Parathyroid adenoma (tissue), 2 donors: ENCODE measurements at regions not wholly inside any gene's neighbourhood (a gene's known extent, or its start where the extent isn't known, plus 50 kb on each side); places are given as distances from the start of the nearest gene placed in this dataset.

Experiments
- H2AFZ ChIP-seq: fragments of 300-600 bp; sonication (generic); one replicate; pipeline ENCODE4 v1.7.0; 2017; ENCODE audit warnings: antibody characterized with exemption, mild to moderate bottlenecking
- H3K27ac ChIP-seq: fragments of 300-600 bp; sonication (generic); one replicate; pipeline ENCODE4 v1.7.0; 2017
- H3K27me3 ChIP-seq: fragments of 300-600 bp; sonication (generic); one replicate; pipeline ENCODE4 v1.7.0; 2017; ENCODE audit warnings: low read length; ENCODE audit not compliant: control insufficient read depth, insufficient read depth
- H3K36me3 ChIP-seq: fragments of 300-600 bp; sonication (generic); one replicate; pipeline ENCODE4 v1.7.0; 2017; ENCODE audit warnings: low read length; ENCODE audit not compliant: control insufficient read depth, insufficient read depth
- H3K4me1 ChIP-seq: fragments of 300-600 bp; sonication (generic); one replicate; pipeline ENCODE4 v1.7.0; 2017; ENCODE audit warnings: control low read depth
- H3K4me2 ChIP-seq: fragments of 300-600 bp; sonication (generic); one replicate; pipeline ENCODE4 v1.7.0; 2017; ENCODE audit warnings: low read length
- H3K4me3 ChIP-seq: fragments of 300-600 bp; sonication (generic); one replicate; pipeline ENCODE4 v1.7.0; 2017; ENCODE audit warnings: low read depth, low read length
- H3K79me2 ChIP-seq: fragments of 300-600 bp; sonication (generic); one replicate; pipeline ENCODE4 v1.7.0; 2017; ENCODE audit warnings: control low read depth
- H3K9ac ChIP-seq: fragments of 300-600 bp; sonication (generic); one replicate; pipeline ENCODE4 v1.7.0; 2017; ENCODE audit warnings: mild to moderate bottlenecking
- H3K9me3 ChIP-seq: fragments of 300-600 bp; sonication (generic); one replicate; pipeline ENCODE4 v1.7.0; 2017; ENCODE audit warnings: low read length; ENCODE audit not compliant: control insufficient read depth
- TF ChIP-seq, protein P1 (sequence below): fragments of 300-600 bp; sonication (generic); IDR thresholded peaks from one replicate; pipeline ENCODE4 v1.7.0; 2017; ENCODE audit warnings: antibody characterized with exemption, mild to moderate bottlenecking
- donor health status: primary hyperparathyroidism.

DNA sequence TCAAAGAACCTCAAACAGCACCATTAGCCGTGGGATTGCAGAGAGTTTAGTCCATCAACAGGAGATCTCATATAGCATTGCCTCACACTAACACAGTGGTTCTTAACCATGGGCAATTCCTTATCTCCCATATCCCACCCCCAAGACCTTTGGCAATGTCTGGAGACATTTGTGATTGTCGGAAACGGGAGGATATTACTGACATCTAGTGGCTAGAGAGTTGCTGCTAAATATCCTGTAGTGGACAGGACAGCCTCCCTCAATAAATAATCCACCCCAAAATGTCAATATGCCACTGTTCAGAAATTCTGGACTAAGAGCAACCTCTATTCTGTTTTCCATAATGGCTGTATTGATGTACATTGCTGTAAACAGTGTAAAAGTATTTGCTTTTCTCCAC lies 210.1 kb upstream of the CCN2 start:
- Histone ChIP-seq H3K79me2 (no peaks in the 10 kb centered on the region), H3K4me2 (no peak overlapping the region), H3K9me3 (no peaks in the 10 kb centered on the region), H3K9ac (no peak overlapping the region), H3K4me3 (no peak overlapping the region), H3K27me3 (no peaks in the 10 kb centered on the region), H3K27ac (no peak overlapping the region), H3K4me1 (no peaks in the 10 kb centered on the region), H3K36me3 (no peaks in the 10 kb centered on the region), H2AFZ (no peak overlapping the region)
- TF ChIP-seq, protein P1, sequence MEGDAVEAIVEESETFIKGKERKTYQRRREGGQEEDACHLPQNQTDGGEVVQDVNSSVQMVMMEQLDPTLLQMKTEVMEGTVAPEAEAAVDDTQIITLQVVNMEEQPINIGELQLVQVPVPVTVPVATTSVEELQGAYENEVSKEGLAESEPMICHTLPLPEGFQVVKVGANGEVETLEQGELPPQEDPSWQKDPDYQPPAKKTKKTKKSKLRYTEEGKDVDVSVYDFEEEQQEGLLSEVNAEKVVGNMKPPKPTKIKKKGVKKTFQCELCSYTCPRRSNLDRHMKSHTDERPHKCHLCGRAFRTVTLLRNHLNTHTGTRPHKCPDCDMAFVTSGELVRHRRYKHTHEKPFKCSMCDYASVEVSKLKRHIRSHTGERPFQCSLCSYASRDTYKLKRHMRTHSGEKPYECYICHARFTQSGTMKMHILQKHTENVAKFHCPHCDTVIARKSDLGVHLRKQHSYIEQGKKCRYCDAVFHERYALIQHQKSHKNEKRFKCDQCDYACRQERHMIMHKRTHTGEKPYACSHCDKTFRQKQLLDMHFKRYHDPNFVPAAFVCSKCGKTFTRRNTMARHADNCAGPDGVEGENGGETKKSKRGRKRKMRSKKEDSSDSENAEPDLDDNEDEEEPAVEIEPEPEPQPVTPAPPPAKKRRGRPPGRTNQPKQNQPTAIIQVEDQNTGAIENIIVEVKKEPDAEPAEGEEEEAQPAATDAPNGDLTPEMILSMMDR = peak; percentile 32

GRCh38 chr6:132153221-132153898 lies 202.2 kb upstream of the CCN2 start:
- no peak overlapping the region for H3K9ac ChIP-seq
- no peaks in the 10 kb centered on the region for H3K27me3 ChIP-seq
- H3K36me3 ChIP-seq = no peaks in the 10 kb centered on the region
- no peak overlapping the region for H3K27ac ChIP-seq
- no peaks in the 10 kb centered on the region for H3K4me1 ChIP-seq
- no peak overlapping the region for H3K4me2 ChIP-seq
- no peak overlapping the region for H2AFZ ChIP-seq
- TF ChIP-seq, protein P1 = no peak
- H3K79me2 ChIP-seq = no peaks in the 10 kb centered on the region
- no peak overlapping the region for H3K4me3 ChIP-seq
- H3K9me3 ChIP-seq = no peaks in the 10 kb centered on the region

- TF ChIP-seq, protein P1 = no peak
- no peaks in the 10 kb centered on the region for H3K4me1 ChIP-seq
- H3K79me2 ChIP-seq = no peaks in the 10 kb centered on the region
- no peak overlapping the region for H3K4me3 ChIP-seq
- H2AFZ ChIP-seq = no peak overlapping the region
- H3K9ac ChIP-seq = no peak overlapping the region
- H3K36me3 ChIP-seq = no peaks in the 10 kb centered on the region
- H3K27me3 ChIP-seq = no peaks in the 10 kb centered on the region
- H3K9me3 ChIP-seq = no peaks in the 10 kb centered on the region
- H3K4me2 ChIP-seq = no peak overlapping the region
- H3K27ac ChIP-seq = no peak overlapping the region
These were observed 196.4 kb upstream of the CCN2 start for GRCh38 chr6:132147530-132148011.

GRCh38 chr6:132144456-132144855 lies 193.3 kb upstream of the CCN2 start:
- TF ChIP-seq, protein P1 = no peak
- H3K36me3 ChIP-seq = no peaks in the 10 kb centered on the region

DNA sequence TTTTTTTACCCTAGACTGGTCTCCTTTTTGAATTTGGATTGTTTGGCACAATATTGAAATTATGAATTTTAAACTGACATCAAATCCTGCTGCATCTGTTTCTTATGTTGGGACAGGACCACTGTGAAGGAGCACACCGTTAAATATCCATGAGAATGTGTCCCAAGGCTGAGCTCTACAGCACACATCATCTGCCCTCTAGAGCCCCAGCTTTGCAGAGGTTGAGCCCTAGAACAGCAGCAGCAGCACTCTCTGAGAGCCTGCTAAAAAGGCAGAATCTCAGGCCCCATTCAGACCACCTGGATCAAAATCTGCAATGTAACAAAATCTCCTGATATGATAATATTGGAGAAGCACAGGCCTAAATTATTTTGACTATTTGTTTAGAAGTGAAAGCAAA lies 192.1 kb upstream of the CCN2 start:
- Histone ChIP-seq H2AFZ (no peak overlapping the region), H3K4me1 (no peaks in the 10 kb centered on the region), H3K9me3 (no peaks in the 10 kb centered on the region), H3K27ac (no peak overlapping the region), H3K4me3 (no peak overlapping the region), H3K36me3 (no peaks in the 10 kb centered on the region), H3K9ac (no peak overlapping the region), H3K27me3 (no peaks in the 10 kb centered on the region), H3K79me2 (no peaks in the 10 kb centered on the region), H3K4me2 (no peak overlapping the region)
- TF ChIP-seq, protein P1 = no peak

More at GRCh38 chr6:132144456-132144855, 193.3 kb upstream of the CCN2 start:
- no peak overlapping the region for H3K4me3 ChIP-seq
- no peaks in the 10 kb centered on the region for H3K9me3 ChIP-seq
- no peak overlapping the region for H3K4me2 ChIP-seq
- no peaks in the 10 kb centered on the region for H3K79me2 ChIP-seq
- H3K4me1 ChIP-seq = no peaks in the 10 kb centered on the region
- no peaks in the 10 kb centered on the region for H3K27me3 ChIP-seq
- H3K9ac ChIP-seq = no peak overlapping the region
- H3K27ac ChIP-seq = no peak overlapping the region
- H2AFZ ChIP-seq = no peak overlapping the region
